Uterus (tissue), 2 donors: ENCODE measurements at regions not wholly inside any gene's neighbourhood (a gene's known extent, or its start where the extent isn't known, plus 50 kb on each side); places are given as distances from the start of the nearest gene placed in this dataset.

Experiments
- CTCF ChIP-seq, 4 experiments: fragments of 200-600 bp in 2 of 4; fragments of 450-650 bp in 2 of 4; sonication (generic) in 2 of 4; IDR thresholded peaks; one replicate each; pipeline ENCODE4 v1.5.1; 2016 to 2019; ENCODE audit warnings: antibody characterized with exemption in 4 of 4, mild to moderate bottlenecking in 2 of 4, moderate library complexity in 1 of 4
- POLR2A ChIP-seq, 2 donors: fragments of 450-650 bp; IDR thresholded peaks; one replicate each; pipeline ENCODE4 v1.6.1; 2016; ENCODE audit warnings: antibody characterized with exemption in 2 of 2, mild to moderate bottlenecking in 1 of 2, moderate library complexity in 1 of 2

DNA sequence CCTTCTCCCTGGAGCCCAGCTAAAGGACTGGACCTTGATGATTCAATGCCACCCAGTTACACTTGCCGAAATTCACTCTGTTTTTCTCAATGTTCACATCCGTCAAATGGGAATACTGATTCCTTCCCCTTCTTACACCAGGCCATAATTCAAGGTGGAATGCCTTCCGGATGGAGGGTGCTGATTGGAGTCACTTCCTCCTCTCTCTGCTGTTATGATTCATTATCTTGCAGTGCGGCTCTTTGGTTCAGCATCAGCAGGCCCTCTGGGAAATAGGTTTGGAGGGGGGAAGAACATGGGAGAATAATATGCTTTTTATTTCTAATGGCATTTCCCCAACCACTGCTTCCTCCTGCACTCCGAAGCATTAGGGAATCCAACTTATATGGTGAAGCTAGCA, 390.6 kb upstream of the TBX3 start:
- TF ChIP-seq POLR2A (IDR thresholded peaks at IDR 0.05) (no peak), CTCF (IDR thresholded peaks at IDR 0.05) (no peak)
